ENCODE measurements at regions not wholly inside any gene's neighbourhood (a gene's known extent, or its start where the extent isn't known, plus 50 kb on each side); places are given as distances from the start of the nearest gene placed in this dataset.

DNA sequence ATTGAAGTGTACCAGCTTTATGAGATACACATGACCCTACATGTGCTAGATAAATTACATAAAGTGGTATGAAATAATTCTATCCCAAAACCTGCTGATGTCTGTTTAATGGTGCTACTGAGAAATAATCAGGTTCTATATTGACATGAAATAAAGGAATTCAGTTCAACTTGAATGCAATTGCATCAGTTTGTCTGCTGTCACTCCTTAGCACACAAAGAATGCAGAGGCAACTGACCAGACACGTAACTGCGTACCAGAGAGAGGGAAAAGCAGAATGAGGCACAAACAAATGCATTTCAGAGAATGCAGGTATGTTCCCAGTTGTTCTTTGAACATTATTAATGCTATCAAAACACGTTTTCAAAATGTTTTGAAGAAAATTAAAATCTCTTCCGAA lies 98.8 kb upstream of the AGR3 start:
- no peak for DNase-seq (ENCODE audit: low read depth)
- no peak overlapping the region for H3K4me3 ChIP-seq (ENCODE audit: low read length)
- H3K27me3 ChIP-seq (replicated peaks; ENCODE audit: control insufficient read depth, insufficient read depth, low read length): no peaks in the 10 kb centered on the region
- H3K36me3 ChIP-seq (ENCODE audit: control insufficient read depth, insufficient read depth, low read length, severe bottlenecking): no peaks in the 10 kb centered on the region
- no peaks in the 10 kb centered on the region for H3K9me3 ChIP-seq (ENCODE audit: control insufficient read depth, low read length)
- peaks cover 24% of the 10 kb centered on the region for H3K4me1 ChIP-seq (ENCODE audit: control insufficient read depth, insufficient read depth, low read length)
- no peak overlapping the region for H3K9ac ChIP-seq (ENCODE audit: low read length)

GRCh38 chr7:16982640-16983350 lies 101.0 kb upstream of the AGR3 start:
- Histone ChIP-seq H3K9me3 (ENCODE audit: control insufficient read depth, low read length) (no peaks in the 10 kb centered on the region), H3K9ac (ENCODE audit: low read length) (peak overlapping the region; percentile 60), H3K36me3 (ENCODE audit: control insufficient read depth, insufficient read depth, low read length, severe bottlenecking) (no peaks in the 10 kb centered on the region), H3K4me1 (ENCODE audit: control insufficient read depth, insufficient read depth, low read length) (peaks cover 24% of the 10 kb centered on the region), H3K4me3 (ENCODE audit: low read length) (peak overlapping the region; percentile 17), H3K27me3 (replicated peaks; ENCODE audit: control insufficient read depth, insufficient read depth, low read length) (no peaks in the 10 kb centered on the region)
- peak; percentile 84 for DNase-seq (ENCODE audit: low read depth)

DNA sequence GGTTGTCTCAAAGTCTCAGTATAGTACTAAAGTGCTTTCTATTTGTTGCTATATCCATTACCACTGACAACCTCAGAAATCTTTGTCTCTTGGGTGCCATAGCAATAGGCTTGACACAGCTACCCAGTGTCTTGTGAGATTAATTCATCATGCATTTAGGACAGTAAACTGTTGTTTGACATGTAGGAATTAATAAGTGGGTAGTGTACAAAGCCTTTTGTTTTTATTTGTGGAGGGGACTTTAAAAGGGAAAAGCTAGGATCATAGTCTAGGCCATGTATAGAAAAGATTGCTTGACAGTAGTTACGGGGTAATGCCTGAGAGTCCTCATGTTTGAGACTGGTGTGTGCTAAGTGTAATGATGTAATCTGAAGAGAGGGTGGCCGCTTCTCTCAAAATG lies 102.6 kb upstream of the AGR3 start:
- no peak for DNase-seq (ENCODE audit: low read depth)
- Histone ChIP-seq H3K4me1 (ENCODE audit: control insufficient read depth, insufficient read depth, low read length) (peaks cover 18% of the 10 kb centered on the region), H3K9ac (ENCODE audit: low read length) (no peak overlapping the region), H3K4me3 (ENCODE audit: low read length) (no peak overlapping the region), H3K9me3 (ENCODE audit: control insufficient read depth, low read length) (no peaks in the 10 kb centered on the region), H3K27me3 (replicated peaks; ENCODE audit: control insufficient read depth, insufficient read depth, low read length) (no peaks in the 10 kb centered on the region), H3K36me3 (ENCODE audit: control insufficient read depth, insufficient read depth, low read length, severe bottlenecking) (no peaks in the 10 kb centered on the region)

DNA sequence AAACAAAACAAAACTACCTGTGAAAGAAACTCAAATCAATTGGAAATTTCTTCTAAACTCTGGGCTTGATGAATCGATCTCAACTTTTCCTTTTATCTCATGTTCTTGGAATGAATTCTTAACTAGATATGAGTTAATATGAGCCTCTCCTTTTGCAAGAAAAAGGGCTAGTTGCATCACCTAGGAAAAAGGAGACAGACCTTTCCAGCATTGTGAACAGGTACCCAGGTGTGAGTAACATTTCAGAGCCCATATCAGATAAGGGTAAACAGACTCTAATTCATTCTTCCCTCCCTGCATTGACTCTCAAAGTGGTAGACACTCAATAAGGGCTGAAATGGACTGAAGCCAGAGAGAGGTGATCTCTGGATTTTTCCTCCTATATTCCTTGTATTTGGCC lies 103.8 kb upstream of the AGR3 start:
- Histone ChIP-seq H3K9ac (ENCODE audit: low read length) (no peak overlapping the region), H3K4me1 (ENCODE audit: control insufficient read depth, insufficient read depth, low read length) (peaks cover 25% of the 10 kb centered on the region), H3K9me3 (ENCODE audit: control insufficient read depth, low read length) (no peaks in the 10 kb centered on the region), H3K27me3 (replicated peaks; ENCODE audit: control insufficient read depth, insufficient read depth, low read length) (no peaks in the 10 kb centered on the region), H3K4me3 (ENCODE audit: low read length) (no peak overlapping the region), H3K36me3 (ENCODE audit: control insufficient read depth, insufficient read depth, low read length, severe bottlenecking) (no peaks in the 10 kb centered on the region)
- no peak for DNase-seq (ENCODE audit: low read depth)

- no peak for DNase-seq (ENCODE audit: low read depth)
These were observed 105.0 kb upstream of the AGR3 start for GRCh38 chr7:16986755-16987154.

DNA sequence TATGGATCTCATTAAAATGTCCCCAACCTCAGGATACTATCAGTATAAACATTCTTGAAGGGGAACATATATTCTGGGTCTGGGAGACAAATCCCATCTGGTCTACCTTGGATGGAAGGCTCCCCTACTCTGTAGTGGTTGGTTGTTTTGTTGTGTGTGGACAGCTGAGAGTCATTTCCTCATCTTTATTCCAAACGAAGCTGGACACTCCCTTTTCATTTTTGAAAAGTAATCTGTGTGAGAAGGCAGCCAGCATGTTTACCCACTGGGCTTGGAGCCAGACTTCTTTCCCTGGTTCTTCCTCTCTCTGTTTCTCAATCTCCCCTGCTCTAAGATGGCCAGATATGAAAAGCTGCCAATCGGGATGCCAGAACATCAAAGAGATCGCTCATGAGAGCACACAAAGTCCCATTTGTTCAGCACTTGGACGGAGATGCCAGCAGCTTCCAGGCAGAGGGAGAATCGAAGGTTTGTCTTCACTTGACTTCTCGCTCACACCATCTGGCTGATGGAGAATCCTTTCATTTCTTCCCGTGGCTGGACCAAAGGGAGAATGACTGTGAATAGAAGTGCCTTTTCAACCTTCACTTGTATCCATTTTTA lies 108.1 kb upstream of the AGR3 start:
- Histone ChIP-seq H3K9ac (ENCODE audit: low read length) (peak overlapping the region; percentile 71), H3K36me3 (ENCODE audit: control insufficient read depth, insufficient read depth, low read length, severe bottlenecking) (no peaks in the 10 kb centered on the region), H3K4me3 (ENCODE audit: low read length) (peak overlapping the region; percentile 72), H3K9me3 (ENCODE audit: control insufficient read depth, low read length) (no peaks in the 10 kb centered on the region), H3K4me1 (ENCODE audit: control insufficient read depth, insufficient read depth, low read length) (peaks cover 18% of the 10 kb centered on the region), H3K27me3 (replicated peaks; ENCODE audit: control insufficient read depth, insufficient read depth, low read length) (no peaks in the 10 kb centered on the region)
- peak; percentile 98 for DNase-seq (ENCODE audit: low read depth)

More at GRCh38 chr7:16986755-16987154, 105.0 kb upstream of the AGR3 start:
- peaks cover 31% of the 10 kb centered on the region for H3K4me1 ChIP-seq (ENCODE audit: control insufficient read depth, insufficient read depth, low read length)
- no peak overlapping the region for H3K4me3 ChIP-seq (ENCODE audit: low read length)
- no peaks in the 10 kb centered on the region for H3K9me3 ChIP-seq (ENCODE audit: control insufficient read depth, low read length)
- no peak overlapping the region for H3K9ac ChIP-seq (ENCODE audit: low read length)
- H3K27me3 ChIP-seq (replicated peaks; ENCODE audit: control insufficient read depth, insufficient read depth, low read length): no peaks in the 10 kb centered on the region
- H3K36me3 ChIP-seq (ENCODE audit: control insufficient read depth, insufficient read depth, low read length, severe bottlenecking): no peaks in the 10 kb centered on the region

DNA sequence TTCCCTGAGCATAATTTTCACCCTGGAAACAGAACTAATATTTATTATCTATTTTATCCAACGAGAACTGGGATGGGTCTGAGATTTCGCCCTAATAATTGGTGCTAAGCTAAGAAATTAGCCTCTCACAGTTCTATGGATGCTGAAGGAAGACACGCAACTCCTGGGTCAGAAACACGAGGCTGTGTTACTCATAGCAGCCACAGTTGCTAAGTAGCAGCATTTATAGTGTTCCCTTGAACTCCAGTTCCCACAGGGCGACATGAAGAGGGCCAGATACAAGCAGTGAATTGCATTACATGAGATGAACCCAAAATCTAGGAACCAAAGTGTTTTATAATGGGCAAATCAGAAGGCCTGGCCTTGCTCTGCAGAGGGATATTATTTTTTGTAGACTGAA lies 109.8 kb upstream of the AGR3 start:
- no peaks in the 10 kb centered on the region for H3K27me3 ChIP-seq (replicated peaks; ENCODE audit: control insufficient read depth, insufficient read depth, low read length)
- peaks cover 18% of the 10 kb centered on the region for H3K4me1 ChIP-seq (ENCODE audit: control insufficient read depth, insufficient read depth, low read length)
- no peak overlapping the region for H3K4me3 ChIP-seq (ENCODE audit: low read length)
- no peaks in the 10 kb centered on the region for H3K9me3 ChIP-seq (ENCODE audit: control insufficient read depth, low read length)
- H3K36me3 ChIP-seq (ENCODE audit: control insufficient read depth, insufficient read depth, low read length, severe bottlenecking): no peaks in the 10 kb centered on the region
- DNase-seq (ENCODE audit: low read depth): no peak
- H3K9ac ChIP-seq (ENCODE audit: low read length): no peak overlapping the region

DNA sequence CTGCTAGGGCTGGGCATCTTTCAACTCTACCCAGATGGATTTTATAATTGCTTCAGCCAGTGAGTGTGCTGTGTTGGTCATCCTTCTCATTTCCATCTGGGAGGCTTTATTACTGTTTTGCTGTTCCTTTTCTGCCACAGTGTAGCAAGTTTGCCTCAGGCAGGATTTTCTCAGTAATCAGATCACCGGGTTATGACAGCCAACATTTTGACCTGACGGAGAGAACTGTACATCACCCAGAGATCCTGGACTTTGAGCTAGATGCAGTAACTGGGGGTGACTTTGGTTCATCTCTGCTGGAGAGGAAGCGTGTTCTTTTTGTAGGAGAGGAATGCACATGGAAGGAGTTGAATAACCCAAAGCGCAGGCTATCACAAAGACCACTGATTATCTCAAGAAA lies 111.8 kb upstream of the AGR3 start:
- Histone ChIP-seq H3K9ac (ENCODE audit: low read length) (no peak overlapping the region), H3K4me1 (ENCODE audit: control insufficient read depth, insufficient read depth, low read length) (peaks cover 18% of the 10 kb centered on the region), H3K27me3 (replicated peaks; ENCODE audit: control insufficient read depth, insufficient read depth, low read length) (no peaks in the 10 kb centered on the region), H3K4me3 (ENCODE audit: low read length) (no peak overlapping the region), H3K9me3 (ENCODE audit: control insufficient read depth, low read length) (no peaks in the 10 kb centered on the region), H3K36me3 (ENCODE audit: control insufficient read depth, insufficient read depth, low read length, severe bottlenecking) (no peaks in the 10 kb centered on the region)
- DNase-seq (ENCODE audit: low read depth): peak; percentile 31

DNA sequence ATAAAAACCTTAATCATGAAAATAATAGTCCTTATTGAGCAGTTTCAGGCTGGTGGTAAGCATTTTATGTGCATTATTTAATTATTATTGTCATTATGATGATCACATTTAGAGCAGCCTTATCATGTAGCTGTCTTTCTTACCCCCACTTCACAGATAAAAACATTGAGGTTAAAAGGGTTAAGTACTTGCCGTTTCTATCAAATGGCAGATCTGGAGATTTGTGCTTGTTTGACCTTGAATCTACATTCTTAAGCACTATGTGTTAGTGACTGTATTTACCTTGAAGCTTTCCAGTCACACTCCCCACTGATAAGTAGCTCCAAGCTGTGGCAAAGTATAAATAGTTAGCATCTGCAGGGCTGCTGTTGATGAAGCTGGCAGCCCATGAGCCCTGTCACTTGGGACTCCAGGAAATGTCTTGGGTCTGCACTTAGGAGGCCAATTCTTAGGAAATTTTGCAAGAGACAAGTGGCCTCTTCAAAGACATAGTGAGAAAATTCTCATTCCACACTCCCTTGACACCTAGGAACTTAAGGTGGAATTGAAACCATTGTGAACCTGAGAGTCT lies 116.8 kb upstream of the AGR3 start:
- no peaks in the 10 kb centered on the region for H3K9me3 ChIP-seq (ENCODE audit: control insufficient read depth, low read length)
- no peaks in the 10 kb centered on the region for H3K36me3 ChIP-seq (ENCODE audit: control insufficient read depth, insufficient read depth, low read length, severe bottlenecking)
- H3K9ac ChIP-seq (ENCODE audit: low read length): no peak overlapping the region
- no peaks in the 10 kb centered on the region for H3K27me3 ChIP-seq (replicated peaks; ENCODE audit: control insufficient read depth, insufficient read depth, low read length)
- H3K4me1 ChIP-seq (ENCODE audit: control insufficient read depth, insufficient read depth, low read length): no peaks in the 10 kb centered on the region
- DNase-seq (ENCODE audit: low read depth): no peak
- no peak overlapping the region for H3K4me3 ChIP-seq (ENCODE audit: low read length)

- H3K4me3 ChIP-seq (ENCODE audit: low read length): no peak overlapping the region
- no peaks in the 10 kb centered on the region for H3K36me3 ChIP-seq (ENCODE audit: control insufficient read depth, insufficient read depth, low read length, severe bottlenecking)
- no peaks in the 10 kb centered on the region for H3K27me3 ChIP-seq (replicated peaks; ENCODE audit: control insufficient read depth, insufficient read depth, low read length)
- H3K9ac ChIP-seq (ENCODE audit: low read length): no peak overlapping the region
- H3K9me3 ChIP-seq (ENCODE audit: control insufficient read depth, low read length): no peaks in the 10 kb centered on the region
- H3K4me1 ChIP-seq (ENCODE audit: control insufficient read depth, insufficient read depth, low read length): no peaks in the 10 kb centered on the region
- no peak for DNase-seq (ENCODE audit: low read depth)
These were observed 117.9 kb upstream of the AGR3 start for GRCh38 chr7:16999541-17000267.

- Histone ChIP-seq H3K4me1 (ENCODE audit: control insufficient read depth, insufficient read depth, low read length) (peaks cover 10% of the 10 kb centered on the region), H3K9me3 (ENCODE audit: control insufficient read depth, low read length) (no peaks in the 10 kb centered on the region), H3K9ac (ENCODE audit: low read length) (no peak overlapping the region), H3K4me3 (ENCODE audit: low read length) (no peak overlapping the region), H3K36me3 (ENCODE audit: control insufficient read depth, insufficient read depth, low read length, severe bottlenecking) (no peaks in the 10 kb centered on the region), H3K27me3 (replicated peaks; ENCODE audit: control insufficient read depth, insufficient read depth, low read length) (no peaks in the 10 kb centered on the region)
- DNase-seq (ENCODE audit: low read depth): no peak
These were observed 123.5 kb upstream of the AGR3 start for GRCh38 chr7:17005271-17005670.

Measured in adipocyte (in vitro differentiated cells).